ENCODE measurements at regions not wholly inside any gene's neighbourhood (a gene's known extent, or its start where the extent isn't known, plus 50 kb on each side); places are given as distances from the start of the nearest gene placed in this dataset.

DNA sequence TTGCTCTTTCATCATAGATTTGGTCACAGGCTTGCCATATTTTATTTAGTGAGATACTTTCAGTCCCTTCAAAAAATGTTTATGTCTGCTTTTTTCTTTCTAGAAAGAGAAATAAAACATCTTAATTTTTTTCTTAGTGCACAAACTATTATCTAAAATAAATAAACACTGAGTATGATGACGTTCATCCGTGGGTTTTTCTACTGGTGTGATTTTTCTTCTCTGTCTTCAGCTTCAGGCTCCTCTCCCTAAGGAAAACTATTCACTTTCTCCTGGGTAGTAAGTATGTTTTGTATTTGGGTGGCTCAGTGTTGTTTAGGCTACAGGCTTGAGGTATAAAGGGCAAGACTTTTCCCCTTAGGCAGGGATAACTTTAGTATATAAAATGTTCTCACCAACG is 154.7 kb downstream of the DACT1 start:
- ATAC-seq (no peak), DNase-seq (no peak)
- 40 to 49% methylated on average over 3 of the region's 3 CpGs for WGBS, 2 donors
- Histone ChIP-seq H3K36me3 (replicated peaks in 1 of 2; ENCODE audit: insufficient read depth in 1 of 2, low read depth in 2 of 2) (no peaks in the 10 kb centered on the region), H3K27me3 (no peaks in the 10 kb centered on the region), H3K27ac (no peak overlapping the region), H3K9me3 (no peaks in the 10 kb centered on the region), H3K4me3 (no peak overlapping the region), H3K4me1 (peaks cover 9% of the 10 kb centered on the region)
- intact Hi-C loops (cut with DNase I), result no loop called here
- TF ChIP-seq POLR2A (IDR thresholded peaks at IDR 0.05), result no peak
- TF ChIP-seq, protein P1, sequence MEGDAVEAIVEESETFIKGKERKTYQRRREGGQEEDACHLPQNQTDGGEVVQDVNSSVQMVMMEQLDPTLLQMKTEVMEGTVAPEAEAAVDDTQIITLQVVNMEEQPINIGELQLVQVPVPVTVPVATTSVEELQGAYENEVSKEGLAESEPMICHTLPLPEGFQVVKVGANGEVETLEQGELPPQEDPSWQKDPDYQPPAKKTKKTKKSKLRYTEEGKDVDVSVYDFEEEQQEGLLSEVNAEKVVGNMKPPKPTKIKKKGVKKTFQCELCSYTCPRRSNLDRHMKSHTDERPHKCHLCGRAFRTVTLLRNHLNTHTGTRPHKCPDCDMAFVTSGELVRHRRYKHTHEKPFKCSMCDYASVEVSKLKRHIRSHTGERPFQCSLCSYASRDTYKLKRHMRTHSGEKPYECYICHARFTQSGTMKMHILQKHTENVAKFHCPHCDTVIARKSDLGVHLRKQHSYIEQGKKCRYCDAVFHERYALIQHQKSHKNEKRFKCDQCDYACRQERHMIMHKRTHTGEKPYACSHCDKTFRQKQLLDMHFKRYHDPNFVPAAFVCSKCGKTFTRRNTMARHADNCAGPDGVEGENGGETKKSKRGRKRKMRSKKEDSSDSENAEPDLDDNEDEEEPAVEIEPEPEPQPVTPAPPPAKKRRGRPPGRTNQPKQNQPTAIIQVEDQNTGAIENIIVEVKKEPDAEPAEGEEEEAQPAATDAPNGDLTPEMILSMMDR (IDR thresholded peaks at IDR 0.05), result no peak

DNA sequence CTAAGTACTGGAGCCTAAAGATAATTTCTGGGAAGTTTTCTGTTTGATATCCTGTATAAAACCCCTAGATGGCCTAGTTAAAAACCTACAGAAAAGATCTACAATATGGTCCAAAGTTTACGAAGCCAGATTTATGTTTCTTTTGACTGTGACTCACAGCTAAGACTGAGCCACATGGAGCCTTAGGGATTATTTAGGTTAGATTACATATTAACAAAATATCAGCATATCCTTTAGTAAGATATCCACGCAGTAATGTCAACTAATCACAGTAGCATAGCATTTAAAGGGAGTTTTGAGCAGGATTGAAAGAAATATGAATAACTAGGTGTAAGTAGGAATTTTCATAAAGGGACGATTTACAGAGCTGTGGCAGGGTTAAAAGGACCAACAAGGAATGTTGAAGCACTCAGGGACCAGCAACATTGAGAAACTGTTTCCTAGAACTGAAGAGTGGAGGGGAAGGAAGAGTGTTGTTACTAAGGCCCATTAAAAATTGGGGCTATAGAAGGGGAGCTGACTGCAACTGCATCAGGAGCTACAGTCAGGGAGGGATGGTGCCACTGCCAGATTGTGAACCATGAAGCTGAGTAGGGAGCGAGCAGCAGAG is 155.5 kb downstream of the DACT1 start:
- Histone ChIP-seq H3K9me3 (no peaks in the 10 kb centered on the region), H3K36me3 (replicated peaks in 1 of 2; ENCODE audit: insufficient read depth in 1 of 2, low read depth in 2 of 2) (no peaks in the 10 kb centered on the region), H3K4me1 (peaks cover 9% of the 10 kb centered on the region), H3K27ac (no peak overlapping the region), H3K4me3 (no peak overlapping the region), H3K27me3 (no peaks in the 10 kb centered on the region)
- DNase-seq, result no peak
- no peak for TF ChIP-seq POLR2A (IDR thresholded peaks at IDR 0.05)
- TF ChIP-seq, protein P1 (IDR thresholded peaks at IDR 0.05), result no peak
- 57 to 60% methylated on average over 4 of the region's 4 CpGs for WGBS, 2 donors
- intact Hi-C loops (cut with DNase I), result no loop called here
- no peak for ATAC-seq

DNA sequence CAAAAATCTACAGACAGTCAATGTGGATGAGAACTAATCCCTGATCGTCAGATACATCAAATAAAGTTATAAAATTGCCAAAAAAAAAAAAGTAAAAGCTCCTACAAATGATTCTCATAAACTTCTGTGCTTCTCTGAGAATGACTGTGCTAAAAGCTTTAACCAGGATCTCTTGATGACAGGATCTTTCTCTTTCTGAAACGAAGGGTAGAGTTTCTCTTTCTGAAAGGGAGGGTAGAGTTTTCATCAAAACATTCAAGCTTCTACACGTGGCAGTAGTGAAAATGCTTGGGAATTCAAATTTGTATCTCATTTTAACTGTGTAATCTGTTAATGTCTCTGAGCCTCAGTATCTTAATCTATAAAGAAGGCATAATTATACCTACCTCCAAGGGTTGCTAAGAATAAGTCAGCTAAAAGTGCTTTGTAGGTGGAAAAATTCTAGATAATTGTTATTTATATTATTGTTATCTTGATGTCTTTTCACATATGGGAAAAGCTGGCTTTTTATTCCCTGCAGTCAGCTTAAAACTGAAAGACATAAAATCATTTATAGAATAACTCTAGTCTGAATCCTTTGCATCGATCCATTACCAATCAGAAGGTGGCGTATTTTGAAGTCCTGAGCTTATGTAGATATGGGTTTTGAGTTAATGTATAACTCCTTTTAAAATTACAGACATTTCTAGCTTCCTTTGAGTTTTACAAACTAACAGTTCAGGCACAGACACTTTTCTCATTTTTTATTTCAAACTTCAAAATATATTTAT is 157.4 kb downstream of the DACT1 start:
- TF ChIP-seq, protein P1 (IDR thresholded peaks at IDR 0.05), result no peak
- TF ChIP-seq POLR2A (IDR thresholded peaks at IDR 0.05), result no peak
- H3K4me1 ChIP-seq, result peaks cover 9% of the 10 kb centered on the region
- H3K27ac ChIP-seq, result peak overlapping the region in 1 of 4 donors; percentile 42
- intact Hi-C loops (cut with DNase I), result no loop called here
- H3K36me3 ChIP-seq (replicated peaks in 1 of 2; ENCODE audit: insufficient read depth in 1 of 2, low read depth in 2 of 2), result no peaks in the 10 kb centered on the region
- WGBS, 2 donors, result 35 to 50% methylated on average over 5 of the region's 5 CpGs
- no peak overlapping the region for H3K4me3 ChIP-seq
- H3K27me3 ChIP-seq, result no peaks in the 10 kb centered on the region
- no peak for ATAC-seq
- no peak for DNase-seq
- no peaks in the 10 kb centered on the region for H3K9me3 ChIP-seq

DNA sequence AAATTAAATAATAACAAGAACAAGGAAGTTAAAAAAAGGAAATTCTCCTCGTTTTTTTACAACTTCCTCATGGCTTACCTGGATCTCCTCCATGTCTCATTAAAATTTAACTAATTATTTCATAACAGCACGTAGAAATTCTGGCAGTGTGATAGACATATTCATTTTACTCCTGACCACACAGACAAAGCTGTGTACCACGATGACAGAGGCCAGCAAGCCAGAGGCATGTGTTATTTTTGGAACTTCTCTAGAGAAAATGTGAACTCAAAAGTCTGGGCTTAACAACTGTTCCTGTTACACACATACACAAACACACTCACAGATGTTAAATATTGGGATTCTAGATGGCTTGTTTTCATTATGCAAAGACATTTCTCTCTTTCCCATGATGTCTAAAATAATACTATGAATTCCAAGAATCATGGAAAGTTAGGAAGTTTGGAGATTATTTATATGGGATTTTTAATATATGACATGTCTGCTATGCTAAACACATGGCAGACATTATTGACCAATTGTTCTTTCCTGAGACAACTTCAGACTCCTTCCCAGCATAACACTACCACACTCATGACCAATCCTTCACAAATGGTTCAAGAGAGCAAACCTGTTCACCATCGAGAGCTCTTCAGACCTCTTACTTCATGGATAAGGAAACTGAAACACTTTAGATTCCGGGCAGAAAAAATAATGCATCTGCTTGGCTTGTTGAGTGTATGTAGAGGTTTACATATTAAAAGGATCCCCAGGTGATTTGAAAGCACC is 158.7 kb downstream of the DACT1 start:
- WGBS, 2 donors, result 35% methylated on average over 5 of the region's 5 CpGs
- Histone ChIP-seq H3K4me1 (peaks cover 9% of the 10 kb centered on the region), H3K4me3 (no peak overlapping the region), H3K27ac (peak overlapping the region in 1 of 4 donors; percentile 42), H3K36me3 (replicated peaks in 1 of 2; ENCODE audit: insufficient read depth in 1 of 2, low read depth in 2 of 2) (no peaks in the 10 kb centered on the region), H3K27me3 (no peaks in the 10 kb centered on the region), H3K9me3 (no peaks in the 10 kb centered on the region)
- TF ChIP-seq POLR2A (IDR thresholded peaks at IDR 0.05), result no peak
- TF ChIP-seq, protein P1 (IDR thresholded peaks at IDR 0.05), result no peak
- no peak for DNase-seq
- ATAC-seq, result peak; percentile 38
- intact Hi-C loops (cut with DNase I), result no loop called here
